ENCODE measurements at regions not wholly inside any gene's neighbourhood (a gene's known extent, or its start where the extent isn't known, plus 50 kb on each side); places are given as distances from the start of the nearest gene placed in this dataset.

DNA sequence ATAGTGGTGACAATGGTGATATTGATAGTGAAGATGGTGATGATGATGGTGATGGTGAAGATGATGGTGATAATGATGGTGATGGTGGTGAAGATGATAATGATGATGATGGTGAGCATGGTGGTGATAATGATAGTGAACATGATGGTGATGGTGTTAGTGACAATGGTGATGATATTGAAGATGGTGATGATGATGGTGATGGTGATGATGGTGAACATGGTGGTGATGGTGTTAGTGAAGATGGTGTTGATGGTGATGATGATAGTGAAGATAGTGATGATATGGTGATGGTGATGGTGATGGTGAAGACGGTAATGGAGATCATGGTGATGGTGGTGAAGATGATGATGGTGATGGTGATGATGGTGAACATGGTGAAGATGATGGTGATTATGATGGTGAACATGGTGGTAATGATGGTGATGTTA lies 259.2 kb downstream of the MATN1 start:
- H3K79me2 ChIP-seq (ENCODE audit: insufficient read depth, low read length), result no peaks in the 10 kb centered on the region
- H3K9ac ChIP-seq (ENCODE audit: low read depth, low read length, poor library complexity, severe bottlenecking), result no peak overlapping the region
- H3K4me2 ChIP-seq (ENCODE audit: low read depth, low read length, poor library complexity, severe bottlenecking), result no peak overlapping the region
- no peak overlapping the region for H3K4me3 ChIP-seq (ENCODE audit: low read length, poor library complexity, severe bottlenecking)
- no peaks in the 10 kb centered on the region for H3K9me2 ChIP-seq (replicated peaks; ENCODE audit: low read depth, low read length)
- H2AFZ ChIP-seq (ENCODE audit: low read length), result no peak overlapping the region
- no peaks in the 10 kb centered on the region for H3F3A ChIP-seq (ENCODE audit: low read depth)
- no peak for TF ChIP-seq EZH2phosphoT487 (IDR thresholded peaks at IDR 0.05; ENCODE audit: borderline replicate concordance)
- TF ChIP-seq, protein P1, sequence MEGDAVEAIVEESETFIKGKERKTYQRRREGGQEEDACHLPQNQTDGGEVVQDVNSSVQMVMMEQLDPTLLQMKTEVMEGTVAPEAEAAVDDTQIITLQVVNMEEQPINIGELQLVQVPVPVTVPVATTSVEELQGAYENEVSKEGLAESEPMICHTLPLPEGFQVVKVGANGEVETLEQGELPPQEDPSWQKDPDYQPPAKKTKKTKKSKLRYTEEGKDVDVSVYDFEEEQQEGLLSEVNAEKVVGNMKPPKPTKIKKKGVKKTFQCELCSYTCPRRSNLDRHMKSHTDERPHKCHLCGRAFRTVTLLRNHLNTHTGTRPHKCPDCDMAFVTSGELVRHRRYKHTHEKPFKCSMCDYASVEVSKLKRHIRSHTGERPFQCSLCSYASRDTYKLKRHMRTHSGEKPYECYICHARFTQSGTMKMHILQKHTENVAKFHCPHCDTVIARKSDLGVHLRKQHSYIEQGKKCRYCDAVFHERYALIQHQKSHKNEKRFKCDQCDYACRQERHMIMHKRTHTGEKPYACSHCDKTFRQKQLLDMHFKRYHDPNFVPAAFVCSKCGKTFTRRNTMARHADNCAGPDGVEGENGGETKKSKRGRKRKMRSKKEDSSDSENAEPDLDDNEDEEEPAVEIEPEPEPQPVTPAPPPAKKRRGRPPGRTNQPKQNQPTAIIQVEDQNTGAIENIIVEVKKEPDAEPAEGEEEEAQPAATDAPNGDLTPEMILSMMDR (conservative IDR thresholded peaks at IDR 0.05; ENCODE audit: low read length), result no peak
- no peaks in the 10 kb centered on the region for H3K4me1 ChIP-seq (ENCODE audit: insufficient read depth, low read length, poor library complexity, severe bottlenecking)
- no peaks in the 10 kb centered on the region for H3K36me3 ChIP-seq (ENCODE audit: insufficient read depth, low read length)
- no peaks in the 10 kb centered on the region for H4K20me1 ChIP-seq (ENCODE audit: insufficient read depth, low read length, poor library complexity, severe bottlenecking)
- H3K9me3 ChIP-seq (ENCODE audit: insufficient read depth, low read depth, low read length), result peaks cover 6% of the 10 kb centered on the region; the same call in 1 of the 2 replicates
- no peaks in the 10 kb centered on the region for H3K27me3 ChIP-seq (ENCODE audit: insufficient read depth, low read length, poor library complexity, severe bottlenecking)

DNA sequence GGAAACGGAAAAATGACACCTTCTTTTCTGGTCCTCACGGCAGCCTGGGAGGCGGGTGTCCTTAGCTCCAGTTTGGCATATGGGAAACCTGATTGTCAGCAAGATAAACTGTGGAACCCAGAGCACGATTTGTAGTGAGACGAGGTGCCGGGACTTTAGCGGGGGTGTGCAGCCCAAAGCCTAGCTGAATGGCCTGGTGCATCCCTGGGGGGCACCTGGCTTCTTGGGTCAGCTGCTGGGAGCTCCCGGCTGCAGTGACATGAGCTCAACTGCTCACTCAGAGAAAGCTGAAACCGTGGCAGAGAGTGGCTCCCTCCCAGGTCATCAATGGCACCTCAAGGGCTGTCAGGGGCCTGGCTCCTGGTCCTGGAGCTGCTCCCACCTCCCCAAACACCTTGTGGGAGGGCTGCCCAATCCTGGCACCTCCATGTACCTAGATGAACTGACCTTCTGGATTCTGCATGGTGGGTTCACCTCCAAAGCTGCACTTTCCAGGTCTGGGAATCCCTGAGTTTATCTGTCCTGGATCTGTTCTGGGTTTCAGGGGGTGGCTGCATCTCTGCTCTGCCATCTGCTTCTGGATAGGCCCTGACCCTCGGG lies 260.5 kb downstream of the MATN1 start:
- Histone ChIP-seq H3K4me3 (ENCODE audit: low read length, poor library complexity, severe bottlenecking) (no peak overlapping the region), H3K4me2 (ENCODE audit: low read depth, low read length, poor library complexity, severe bottlenecking) (no peak overlapping the region), H3K36me3 (ENCODE audit: insufficient read depth, low read length) (no peaks in the 10 kb centered on the region), H4K20me1 (ENCODE audit: insufficient read depth, low read length, poor library complexity, severe bottlenecking) (no peaks in the 10 kb centered on the region), H3K79me2 (ENCODE audit: insufficient read depth, low read length) (no peaks in the 10 kb centered on the region), H3K9me3 (ENCODE audit: insufficient read depth, low read depth, low read length) (peaks cover 6% of the 10 kb centered on the region; the same call in 1 of the 2 replicates), H3K27me3 (ENCODE audit: insufficient read depth, low read length, poor library complexity, severe bottlenecking) (no peaks in the 10 kb centered on the region), H3F3A (ENCODE audit: low read depth) (no peaks in the 10 kb centered on the region), H3K4me1 (ENCODE audit: insufficient read depth, low read length, poor library complexity, severe bottlenecking) (no peaks in the 10 kb centered on the region), H2AFZ (ENCODE audit: low read length) (no peak overlapping the region), H3K9me2 (replicated peaks; ENCODE audit: low read depth, low read length) (no peaks in the 10 kb centered on the region), H3K9ac (ENCODE audit: low read depth, low read length, poor library complexity, severe bottlenecking) (no peak overlapping the region)
- TF ChIP-seq, protein P1 (conservative IDR thresholded peaks at IDR 0.05; ENCODE audit: low read length), result no peak
- TF ChIP-seq EZH2phosphoT487 (IDR thresholded peaks at IDR 0.05; ENCODE audit: borderline replicate concordance), result no peak

DNA sequence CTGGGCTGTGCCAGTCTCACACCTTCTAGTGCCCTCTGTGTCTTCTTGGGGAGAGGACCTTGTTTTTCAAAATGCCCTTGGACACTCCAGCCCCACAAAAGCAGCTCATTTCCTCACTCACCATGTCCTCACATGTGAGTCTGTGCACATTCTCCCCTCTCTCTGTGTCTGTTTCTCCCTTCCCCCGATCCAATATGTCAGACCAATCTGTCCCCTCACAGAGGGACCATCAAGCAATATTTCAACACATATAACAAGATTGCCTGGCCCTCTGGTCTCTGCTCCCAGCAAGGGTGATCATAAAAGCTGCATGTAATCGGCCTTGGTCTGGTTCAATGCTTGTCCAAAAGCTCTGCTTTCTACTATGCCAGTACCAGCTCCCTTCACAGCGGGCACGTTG lies 261.2 kb downstream of the MATN1 start:
- no peak overlapping the region for H3K4me3 ChIP-seq (ENCODE audit: low read length, poor library complexity, severe bottlenecking)
- no peak overlapping the region for H3K4me2 ChIP-seq (ENCODE audit: low read depth, low read length, poor library complexity, severe bottlenecking)
- no peak overlapping the region for H2AFZ ChIP-seq (ENCODE audit: low read length)
- no peaks in the 10 kb centered on the region for H3F3A ChIP-seq (ENCODE audit: low read depth)
- no peaks in the 10 kb centered on the region for H3K79me2 ChIP-seq (ENCODE audit: insufficient read depth, low read length)
- H3K9ac ChIP-seq (ENCODE audit: low read depth, low read length, poor library complexity, severe bottlenecking), result no peak overlapping the region
- H4K20me1 ChIP-seq (ENCODE audit: insufficient read depth, low read length, poor library complexity, severe bottlenecking), result no peaks in the 10 kb centered on the region
- H3K36me3 ChIP-seq (ENCODE audit: insufficient read depth, low read length), result no peaks in the 10 kb centered on the region
- H3K27me3 ChIP-seq (ENCODE audit: insufficient read depth, low read length, poor library complexity, severe bottlenecking), result no peaks in the 10 kb centered on the region
- no peak for TF ChIP-seq EZH2phosphoT487 (IDR thresholded peaks at IDR 0.05; ENCODE audit: borderline replicate concordance)
- TF ChIP-seq, protein P1 (conservative IDR thresholded peaks at IDR 0.05; ENCODE audit: low read length), result no peak
- peaks cover 6% of the 10 kb centered on the region; the same call in 1 of the 2 replicates for H3K9me3 ChIP-seq (ENCODE audit: insufficient read depth, low read depth, low read length)
- H3K4me1 ChIP-seq (ENCODE audit: insufficient read depth, low read length, poor library complexity, severe bottlenecking), result no peaks in the 10 kb centered on the region
- no peaks in the 10 kb centered on the region for H3K9me2 ChIP-seq (replicated peaks; ENCODE audit: low read depth, low read length)
